ENCODE measurements at regions not wholly inside any gene's neighbourhood (a gene's known extent, or its start where the extent isn't known, plus 50 kb on each side); places are given as distances from the start of the nearest gene placed in this dataset.

DNA sequence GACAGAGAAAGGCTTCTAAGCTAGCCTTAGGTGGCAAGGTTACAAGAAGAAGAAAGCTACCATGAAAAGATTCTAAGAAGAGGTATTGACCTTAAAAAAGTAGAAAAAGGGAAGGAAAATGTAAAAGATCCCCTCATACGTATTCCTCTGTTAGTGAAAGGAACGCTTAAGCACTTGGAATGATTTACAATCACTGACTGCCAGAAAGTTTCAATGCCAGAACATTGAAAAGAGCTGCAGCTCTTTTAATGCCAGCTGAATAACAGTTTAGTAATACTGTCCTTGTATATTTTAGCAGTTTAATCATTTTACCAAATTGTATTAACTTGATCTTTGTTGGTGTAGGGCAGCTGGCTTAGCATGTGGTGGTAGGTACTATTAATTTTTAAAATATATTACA lies 650.7 kb downstream of the FAM181B start:
- ChIA-PET CTCF (no interaction called here), POLR2A (ENCODE audit: unreplicated experiment) (no interaction called here)
- Histone ChIP-seq H2AFZ (ENCODE audit: low read length) (no peak overlapping the region), H3K4me3 (ENCODE audit: low read length) (no peak overlapping the region), H3F3A (ENCODE audit: low read length, unreplicated experiment) (no peaks in the 10 kb centered on the region), H3K79me2 (ENCODE audit: low read length) (no peaks in the 10 kb centered on the region), H3K9ac (ENCODE audit: low read length) (no peak overlapping the region), H3K27me3 (ENCODE audit: low read length) (no peaks in the 10 kb centered on the region), H3K9me3 (ENCODE audit: low read length) (peaks cover 38% of the 10 kb centered on the region), H4K20me1 (ENCODE audit: low read length) (no peaks in the 10 kb centered on the region), H3K9me2 (replicated peaks; ENCODE audit: low read length) (no peaks in the 10 kb centered on the region), H3K4me1 (ENCODE audit: insufficient read depth, low read length) (no peaks in the 10 kb centered on the region), H3K27ac (ENCODE audit: low read length) (no peak overlapping the region), H3K4me2 (ENCODE audit: low read length) (no peak overlapping the region), H3K36me3 (ENCODE audit: low read depth, low read length) (no peaks in the 10 kb centered on the region)
- no peak for DNase-seq
- TF ChIP-seq EZH2phosphoT487 (IDR thresholded peaks at IDR 0.05; ENCODE audit: borderline replicate concordance, low read length) (no peak), EZH2 (IDR thresholded peaks at IDR 0.05; ENCODE audit: low read length, unreplicated experiment) (no peak)
- TF ChIP-seq, protein P1, sequence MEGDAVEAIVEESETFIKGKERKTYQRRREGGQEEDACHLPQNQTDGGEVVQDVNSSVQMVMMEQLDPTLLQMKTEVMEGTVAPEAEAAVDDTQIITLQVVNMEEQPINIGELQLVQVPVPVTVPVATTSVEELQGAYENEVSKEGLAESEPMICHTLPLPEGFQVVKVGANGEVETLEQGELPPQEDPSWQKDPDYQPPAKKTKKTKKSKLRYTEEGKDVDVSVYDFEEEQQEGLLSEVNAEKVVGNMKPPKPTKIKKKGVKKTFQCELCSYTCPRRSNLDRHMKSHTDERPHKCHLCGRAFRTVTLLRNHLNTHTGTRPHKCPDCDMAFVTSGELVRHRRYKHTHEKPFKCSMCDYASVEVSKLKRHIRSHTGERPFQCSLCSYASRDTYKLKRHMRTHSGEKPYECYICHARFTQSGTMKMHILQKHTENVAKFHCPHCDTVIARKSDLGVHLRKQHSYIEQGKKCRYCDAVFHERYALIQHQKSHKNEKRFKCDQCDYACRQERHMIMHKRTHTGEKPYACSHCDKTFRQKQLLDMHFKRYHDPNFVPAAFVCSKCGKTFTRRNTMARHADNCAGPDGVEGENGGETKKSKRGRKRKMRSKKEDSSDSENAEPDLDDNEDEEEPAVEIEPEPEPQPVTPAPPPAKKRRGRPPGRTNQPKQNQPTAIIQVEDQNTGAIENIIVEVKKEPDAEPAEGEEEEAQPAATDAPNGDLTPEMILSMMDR (conservative IDR thresholded peaks at IDR 0.05; ENCODE audit: low read depth, low read length) = no peak
- intact Hi-C loops (cut with micrococcal nuclease) = no loop called here
- ATAC-seq = no peak
- no TSS peak for BruUV-seq (replicated peaks)

DNA sequence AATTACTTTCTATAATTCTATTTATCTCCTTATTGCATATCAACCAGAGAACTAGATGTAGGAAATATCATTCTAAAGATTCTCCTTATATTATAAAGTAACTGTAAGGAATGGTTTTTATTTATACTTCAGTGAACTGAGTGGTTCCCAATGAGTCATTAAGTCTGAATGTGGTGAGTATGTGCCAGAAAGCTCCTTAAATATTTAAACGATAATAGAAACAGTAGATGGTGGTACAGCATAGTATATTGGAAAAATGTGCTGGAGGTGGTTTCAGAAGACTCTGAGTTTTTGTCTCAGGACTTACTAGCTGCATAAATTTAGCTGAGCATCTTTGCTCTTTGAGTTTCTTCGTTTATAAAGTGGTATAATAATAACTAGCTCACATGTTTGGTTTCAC lies 653.5 kb downstream of the FAM181B start:
- Histone ChIP-seq H3F3A (ENCODE audit: low read length, unreplicated experiment) (no peaks in the 10 kb centered on the region), H3K4me1 (ENCODE audit: insufficient read depth, low read length) (no peaks in the 10 kb centered on the region), H3K79me2 (ENCODE audit: low read length) (no peaks in the 10 kb centered on the region), H3K27me3 (ENCODE audit: low read length) (no peaks in the 10 kb centered on the region), H3K4me2 (ENCODE audit: low read length) (no peak overlapping the region), H2AFZ (ENCODE audit: low read length) (no peak overlapping the region), H3K36me3 (ENCODE audit: low read depth, low read length) (no peaks in the 10 kb centered on the region), H3K9ac (ENCODE audit: low read length) (no peak overlapping the region), H3K9me2 (replicated peaks; ENCODE audit: low read length) (no peaks in the 10 kb centered on the region), H3K27ac (ENCODE audit: low read length) (no peak overlapping the region), H3K4me3 (ENCODE audit: low read length) (no peak overlapping the region), H3K9me3 (ENCODE audit: low read length) (peaks cover 40% of the 10 kb centered on the region), H4K20me1 (ENCODE audit: low read length) (no peaks in the 10 kb centered on the region)
- intact Hi-C loops (cut with micrococcal nuclease) = no loop called here
- ChIA-PET POLR2A (ENCODE audit: unreplicated experiment) (no interaction called here), CTCF (no interaction called here)
- TF ChIP-seq EZH2phosphoT487 (IDR thresholded peaks at IDR 0.05; ENCODE audit: borderline replicate concordance, low read length) = no peak
- TF ChIP-seq, protein P1 (conservative IDR thresholded peaks at IDR 0.05; ENCODE audit: low read depth, low read length) = no peak
- no peak for TF ChIP-seq EZH2 (IDR thresholded peaks at IDR 0.05; ENCODE audit: low read length, unreplicated experiment)
- DNase-seq (no peak), ATAC-seq (no peak)
- BruUV-seq (replicated peaks) = no TSS peak

DNA sequence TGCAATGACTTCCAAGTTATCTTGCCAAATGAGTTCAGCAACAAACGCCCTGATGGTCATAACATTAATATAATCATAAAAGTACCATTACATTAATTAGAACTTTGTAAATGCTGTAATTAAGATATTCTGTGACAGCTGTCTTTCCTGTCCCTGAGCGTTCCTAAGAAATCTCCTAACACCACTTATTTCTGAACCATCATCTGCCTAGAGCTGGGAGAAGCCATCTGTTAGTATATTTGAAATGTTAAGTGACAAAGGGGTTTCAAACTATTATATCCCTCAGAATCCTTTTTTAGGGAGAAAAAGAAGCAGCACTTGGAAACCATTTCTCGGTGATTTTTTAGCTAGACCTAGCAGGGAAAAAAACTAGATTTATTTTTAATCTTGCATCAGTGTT lies 657.5 kb downstream of the FAM181B start:
- no peak for TF ChIP-seq EZH2 (IDR thresholded peaks at IDR 0.05; ENCODE audit: low read length, unreplicated experiment)
- TF ChIP-seq, protein P1 (conservative IDR thresholded peaks at IDR 0.05; ENCODE audit: low read depth, low read length) = no peak
- intact Hi-C loops (cut with micrococcal nuclease) = no loop called here

More for the DNA sequence above, 657.5 kb downstream of the FAM181B start:
- no peak overlapping the region for H3K9ac ChIP-seq (ENCODE audit: low read length)
- no peaks in the 10 kb centered on the region for H3K9me2 ChIP-seq (replicated peaks; ENCODE audit: low read length)
- no peak overlapping the region for H3K27ac ChIP-seq (ENCODE audit: low read length)
- no peak for DNase-seq
- H3K9me3 ChIP-seq (ENCODE audit: low read length) = peaks cover 47% of the 10 kb centered on the region
- CTCF ChIA-PET = no interaction called here
- no peak overlapping the region for H2AFZ ChIP-seq (ENCODE audit: low read length)
- H3K4me2 ChIP-seq (ENCODE audit: low read length) = no peak overlapping the region
- H4K20me1 ChIP-seq (ENCODE audit: low read length) = no peaks in the 10 kb centered on the region
- ATAC-seq = no peak
- H3K27me3 ChIP-seq (ENCODE audit: low read length) = no peaks in the 10 kb centered on the region
- H3K4me3 ChIP-seq (ENCODE audit: low read length) = no peak overlapping the region
- no peaks in the 10 kb centered on the region for H3K36me3 ChIP-seq (ENCODE audit: low read depth, low read length)
- no peaks in the 10 kb centered on the region for H3F3A ChIP-seq (ENCODE audit: low read length, unreplicated experiment)
- POLR2A ChIA-PET (ENCODE audit: unreplicated experiment) = no interaction called here
- no TSS peak for BruUV-seq (replicated peaks)
- H3K79me2 ChIP-seq (ENCODE audit: low read length) = no peaks in the 10 kb centered on the region
- no peaks in the 10 kb centered on the region for H3K4me1 ChIP-seq (ENCODE audit: insufficient read depth, low read length)

All from PC-3 (cell line).